ENCODE measurements at regions not wholly inside any gene's neighbourhood (a gene's known extent, or its start where the extent isn't known, plus 50 kb on each side); places are given as distances from the start of the nearest gene placed in this dataset.

DNA sequence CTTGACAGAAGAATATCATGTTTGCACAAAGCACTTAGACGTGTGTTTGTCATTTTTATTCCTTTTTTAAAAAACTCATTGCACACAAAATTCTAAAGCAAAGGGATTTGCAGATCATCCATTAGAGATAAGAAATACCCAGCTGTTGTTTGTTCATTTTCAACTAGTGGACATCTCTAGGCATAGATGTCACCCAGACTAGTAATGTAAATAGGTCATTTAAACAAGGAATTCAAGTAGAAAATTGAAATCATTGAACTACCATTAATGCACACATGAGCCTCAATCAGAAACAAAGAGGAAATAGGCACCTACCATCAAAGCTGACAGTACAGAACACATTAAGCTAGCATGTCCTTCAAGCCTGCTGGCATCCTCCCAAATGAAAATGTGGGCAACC, 107.3 kb downstream of the OR2K2 start:
- H3K36me3 ChIP-seq (replicated peaks), result no peaks in the 10 kb centered on the region
- no peaks in the 10 kb centered on the region for H3K27me3 ChIP-seq (replicated peaks)
- no peak overlapping the region for H3K27ac ChIP-seq
- no peak for DNase-seq
- in situ Hi-C loops (cut with HindIII; ENCODE audit: low pct_ligation_motif_present, low sequenced_read_pairs), result no loop called here
- H3K4me3 ChIP-seq (ENCODE audit: low read depth, low read length), result no peak overlapping the region
- no peak for TF ChIP-seq CTCF (IDR thresholded peaks at IDR 0.05; ENCODE audit: low read depth, low read length, missing control alignments)

- Histone ChIP-seq H3K27ac (no peak overlapping the region), H3K4me3 (ENCODE audit: low read depth, low read length) (no peak overlapping the region), H3K27me3 (replicated peaks) (no peaks in the 10 kb centered on the region), H3K36me3 (replicated peaks) (no peaks in the 10 kb centered on the region)
- no peak for DNase-seq
- in situ Hi-C loops (cut with HindIII; ENCODE audit: low pct_ligation_motif_present, low sequenced_read_pairs), result no loop called here
- TF ChIP-seq CTCF (IDR thresholded peaks at IDR 0.05; ENCODE audit: low read depth, low read length, missing control alignments), result no peak
These were observed 117.2 kb downstream of the OR2K2 start for GRCh38 chr9:111212874-111213273.

DNA sequence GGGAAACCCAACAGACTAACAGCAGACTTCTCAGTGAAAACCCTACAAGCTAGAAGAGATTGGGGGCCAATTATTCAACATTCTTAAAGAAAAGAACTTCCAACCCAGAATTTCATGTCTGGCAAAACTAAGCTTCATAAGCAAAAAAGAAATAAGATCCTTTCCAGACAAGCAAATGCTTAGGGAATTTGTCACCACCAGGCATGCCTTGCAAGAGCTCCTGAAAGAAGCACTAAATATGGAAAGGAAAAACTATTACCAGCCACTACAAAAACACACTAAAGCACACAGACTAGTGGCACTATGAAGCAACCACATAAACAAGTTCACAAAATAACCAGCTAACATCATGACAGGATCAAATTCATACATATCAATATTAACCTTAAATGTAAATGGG, 131.1 kb downstream of the OR2K2 start:
- Histone ChIP-seq H3K4me3 (ENCODE audit: low read depth, low read length) (no peak overlapping the region), H3K36me3 (replicated peaks) (no peaks in the 10 kb centered on the region), H3K27ac (no peak overlapping the region), H3K27me3 (replicated peaks) (no peaks in the 10 kb centered on the region)
- in situ Hi-C loops (cut with HindIII; ENCODE audit: low pct_ligation_motif_present, low sequenced_read_pairs), result no loop called here
- TF ChIP-seq CTCF (IDR thresholded peaks at IDR 0.05; ENCODE audit: low read depth, low read length, missing control alignments), result no peak
- no peak for DNase-seq

- Histone ChIP-seq H3K27me3 (replicated peaks) (no peaks in the 10 kb centered on the region), H3K4me3 (ENCODE audit: low read depth, low read length) (no peak overlapping the region), H3K36me3 (replicated peaks) (no peaks in the 10 kb centered on the region), H3K27ac (no peak overlapping the region)
- DNase-seq, result no peak
- in situ Hi-C loops (cut with HindIII; ENCODE audit: low pct_ligation_motif_present, low sequenced_read_pairs), result no loop called here
- no peak for TF ChIP-seq CTCF (IDR thresholded peaks at IDR 0.05; ENCODE audit: low read depth, low read length, missing control alignments)
These were observed 132.8 kb downstream of the OR2K2 start for GRCh38 chr9:111197256-111197655.

- H3K27me3 ChIP-seq (replicated peaks), result no peaks in the 10 kb centered on the region
- no peak for TF ChIP-seq CTCF (IDR thresholded peaks at IDR 0.05; ENCODE audit: low read depth, low read length, missing control alignments)
- H3K36me3 ChIP-seq (replicated peaks), result no peaks in the 10 kb centered on the region
- in situ Hi-C loops (cut with HindIII; ENCODE audit: low pct_ligation_motif_present, low sequenced_read_pairs), result no loop called here
- no peak for DNase-seq
- H3K4me3 ChIP-seq (ENCODE audit: low read depth, low read length), result no peak overlapping the region
- H3K27ac ChIP-seq, result no peak overlapping the region
These were observed 134.3 kb downstream of the OR2K2 start for GRCh38 chr9:111195766-111196165.

DNA sequence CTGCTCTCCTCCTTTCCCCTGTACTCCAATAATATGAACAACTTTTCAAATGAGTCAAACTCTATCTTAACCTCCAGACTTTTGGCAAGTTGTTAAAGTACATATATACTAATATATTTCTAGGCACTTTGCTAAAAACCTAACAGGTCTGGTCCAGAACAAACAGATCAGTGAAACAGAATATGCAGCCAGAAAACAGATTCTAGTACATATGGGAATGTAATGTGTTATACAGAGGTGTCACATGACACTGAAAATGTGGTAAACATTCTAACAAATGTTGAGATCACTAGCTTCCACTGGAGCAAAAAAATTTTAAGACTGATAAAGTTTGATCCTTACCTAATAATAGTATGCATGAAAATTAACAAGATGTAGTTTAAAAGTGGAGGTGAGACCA, 136.9 kb downstream of the OR2K2 start:
- H3K36me3 ChIP-seq (replicated peaks), result no peaks in the 10 kb centered on the region
- H3K27ac ChIP-seq, result no peak overlapping the region
- no peak overlapping the region for H3K4me3 ChIP-seq (ENCODE audit: low read depth, low read length)
- no peaks in the 10 kb centered on the region for H3K27me3 ChIP-seq (replicated peaks)
- DNase-seq, result no peak
- in situ Hi-C loops (cut with HindIII; ENCODE audit: low pct_ligation_motif_present, low sequenced_read_pairs), result no loop called here
- no peak for TF ChIP-seq CTCF (IDR thresholded peaks at IDR 0.05; ENCODE audit: low read depth, low read length, missing control alignments)

Measured in brain microvascular endothelial cell (primary cell).